Amygdala (tissue), 56 donors: ENCODE measurements at regions not wholly inside any gene's neighbourhood (a gene's known extent, or its start where the extent isn't known, plus 50 kb on each side); places are given as distances from the start of the nearest gene placed in this dataset.
"Not testable (repeated sequence)": the region's sequence is repeated elsewhere in the genome, so short reads cannot be mapped to it uniquely, and the experiment has no call there.

Source experiments
- DNase-seq, 56 donors: peaks; one replicate each; lab custom pipeline; 2025; lab: John Stamatoyannopoulos, UW

DNA sequence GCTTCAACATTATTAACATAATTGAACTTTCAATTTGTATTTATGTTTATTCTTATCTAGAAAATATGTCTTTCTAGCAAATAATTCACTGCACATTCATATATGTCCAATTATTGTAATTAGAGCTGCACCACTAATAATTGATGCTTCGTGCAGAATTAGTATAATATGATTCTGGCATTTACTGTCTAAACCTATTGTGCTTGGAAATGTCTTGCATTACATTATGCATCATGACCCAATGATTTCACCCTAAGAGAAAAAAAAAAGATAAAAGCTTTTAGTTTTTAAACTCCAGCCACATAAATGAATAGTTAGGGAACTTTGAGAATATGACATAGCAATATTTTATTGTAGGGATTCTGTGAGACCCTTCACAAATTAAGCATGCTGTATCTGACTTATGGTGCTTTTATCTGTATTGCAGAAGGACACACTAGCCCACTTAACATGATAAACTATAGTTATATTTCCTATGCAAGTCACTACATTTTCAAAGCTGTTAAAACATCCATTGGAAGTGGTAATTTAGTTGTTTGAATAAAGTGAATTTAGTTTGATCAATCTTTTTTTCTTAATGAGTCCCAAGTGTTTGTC is 1609.1 kb downstream of the REEP3 start:
- DNase-seq = no peak

DNA sequence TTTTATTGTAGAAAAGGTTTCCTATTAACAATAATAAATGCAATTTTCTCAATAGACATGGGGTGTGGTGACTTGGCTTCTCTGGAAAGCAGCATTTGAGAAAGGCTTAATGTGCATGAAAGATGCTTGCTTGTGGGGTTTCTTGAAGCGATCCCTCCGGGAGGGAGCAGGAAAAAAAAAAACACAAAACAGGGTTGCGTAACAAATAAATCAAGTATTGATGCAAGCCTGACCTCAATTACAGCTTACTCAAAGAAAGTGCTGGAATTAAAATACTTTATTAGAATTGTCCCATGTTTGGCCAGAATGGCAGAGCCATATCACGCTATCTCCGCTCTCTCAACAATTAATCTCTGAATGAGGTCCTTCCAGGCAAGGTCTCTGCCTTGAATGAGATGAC is 1612.5 kb downstream of the REEP3 start:
- no peak for DNase-seq

DNA sequence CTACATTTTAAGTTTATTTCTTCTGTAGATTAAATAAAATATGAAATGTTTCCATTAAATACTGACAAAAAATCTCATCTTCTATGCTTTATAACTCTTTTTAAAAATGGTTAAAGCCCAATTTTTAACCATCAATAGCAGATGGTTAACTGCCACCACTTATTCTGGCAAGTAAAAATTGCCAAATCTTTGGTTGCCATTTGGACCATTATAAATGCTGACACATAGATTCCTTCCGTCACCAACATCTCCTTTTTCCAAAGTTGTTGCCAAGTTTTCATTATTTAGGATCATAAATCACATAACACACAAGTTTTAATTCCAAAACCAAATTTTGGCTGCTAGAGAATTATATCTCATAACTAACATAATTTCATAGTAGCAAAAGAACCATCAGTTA is 1614.3 kb downstream of the REEP3 start:
- DNase-seq = no peak

DNA sequence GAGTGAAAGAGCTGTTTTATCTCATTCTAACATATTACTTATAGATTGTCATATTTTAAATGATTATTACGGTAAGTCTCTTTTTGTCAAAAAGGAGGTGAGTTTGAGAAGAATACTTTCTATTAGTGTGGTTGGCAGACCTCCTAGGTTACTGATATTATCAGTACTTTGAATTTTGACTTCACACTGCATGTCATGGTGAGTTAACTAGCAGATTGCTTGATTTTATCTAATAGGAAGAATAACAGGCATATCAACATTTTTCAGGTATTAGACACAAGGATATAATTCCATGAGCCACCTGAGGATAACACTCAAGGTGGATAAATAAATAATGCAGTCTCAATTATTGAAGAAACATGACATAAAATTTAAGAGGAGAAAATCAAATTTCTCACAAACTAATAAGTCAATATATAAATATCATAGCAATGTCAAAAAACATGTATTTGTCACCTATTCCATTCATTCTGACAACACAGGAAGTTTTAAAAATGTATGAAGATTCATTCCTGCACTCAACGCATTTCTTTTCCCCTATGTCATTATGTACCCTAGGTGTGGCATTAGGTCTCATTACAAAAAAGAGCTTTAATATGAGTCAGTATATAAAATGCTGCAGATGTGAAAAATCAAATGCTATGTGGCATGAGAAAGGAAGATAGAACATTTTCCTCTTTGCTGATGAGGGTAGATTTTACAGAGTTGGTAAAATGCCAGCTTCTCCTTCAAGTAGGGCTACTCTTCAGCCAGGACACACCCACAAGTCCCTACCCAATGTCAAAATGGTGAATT is 1621.6 kb downstream of the REEP3 start:
- no peak for DNase-seq

DNA sequence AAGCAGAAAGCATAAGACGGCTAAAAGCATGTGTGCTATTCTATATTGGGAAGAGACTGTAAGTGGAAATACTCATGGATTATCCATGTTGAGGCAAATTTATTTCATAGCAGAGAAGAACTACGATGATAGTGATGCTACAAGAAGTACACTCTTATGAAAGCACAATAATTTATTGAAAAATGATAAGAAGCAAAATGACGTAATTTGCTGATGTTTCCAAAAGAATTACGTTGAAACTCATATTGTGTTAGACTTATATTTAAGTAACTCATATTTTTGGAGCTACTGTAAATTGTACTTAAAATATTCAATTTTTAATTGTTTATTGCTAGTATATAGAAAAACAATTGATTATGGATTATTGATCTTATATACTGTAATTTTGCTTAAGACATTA is 1622.5 kb downstream of the REEP3 start:
- no peak for DNase-seq

DNA sequence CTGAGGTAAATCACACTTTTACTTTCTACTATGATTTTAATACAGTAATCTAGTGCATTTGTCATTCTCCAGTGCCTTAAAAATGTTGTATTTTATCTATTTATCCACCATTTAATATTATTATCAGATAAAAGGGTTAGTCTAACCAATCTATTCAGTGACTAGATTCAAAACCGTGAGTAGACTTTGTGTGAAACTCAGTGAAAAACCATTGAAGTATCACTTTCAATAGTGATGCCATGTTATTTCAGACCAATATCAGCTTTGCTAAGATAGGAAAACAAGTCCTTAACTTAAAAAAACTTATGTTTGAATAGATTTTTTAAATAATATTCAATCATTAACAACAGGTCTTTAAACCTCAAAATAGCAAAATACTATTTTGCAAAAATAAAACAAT is 1628.7 kb downstream of the REEP3 start:
- no peak for DNase-seq

DNA sequence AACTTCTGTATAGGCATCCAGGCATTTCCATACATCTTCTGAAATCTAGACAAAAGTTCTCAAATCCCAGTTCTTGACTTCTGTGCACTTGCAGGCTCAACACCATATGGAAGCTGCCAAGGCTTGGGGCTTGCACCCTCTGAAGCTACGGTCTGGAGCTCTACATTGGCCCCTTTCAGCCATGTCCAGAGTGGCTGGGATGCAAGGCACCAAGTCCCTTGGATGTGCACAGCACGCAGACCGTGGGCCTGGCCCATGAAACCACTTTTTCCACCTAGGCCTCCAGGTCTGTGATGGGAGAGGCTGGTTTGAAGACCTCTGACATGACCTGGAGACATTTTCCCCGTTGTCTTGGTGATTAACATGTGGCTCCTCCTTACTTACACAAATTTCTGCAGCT is 1645.1 kb downstream of the REEP3 start:
- DNase-seq = no peak

DNA sequence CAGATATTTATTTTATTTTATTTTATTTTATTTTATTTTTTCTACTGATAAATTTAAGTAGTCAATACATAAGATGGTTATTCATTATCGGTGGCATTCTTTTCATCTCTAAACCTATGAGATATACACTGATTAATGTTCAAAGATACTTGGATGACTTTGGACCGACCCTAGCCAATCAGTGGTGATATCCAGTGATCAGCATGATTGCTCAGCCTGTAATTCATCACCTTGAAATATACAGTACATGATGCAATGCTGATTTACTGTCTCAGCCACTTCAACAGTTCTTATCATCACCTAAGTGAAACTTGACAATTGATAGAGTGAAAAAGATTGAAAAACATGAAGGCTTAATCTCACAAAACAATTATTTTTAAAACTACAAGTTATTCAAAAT is 1651.0 kb downstream of the REEP3 start:
- no peak for DNase-seq

DNA sequence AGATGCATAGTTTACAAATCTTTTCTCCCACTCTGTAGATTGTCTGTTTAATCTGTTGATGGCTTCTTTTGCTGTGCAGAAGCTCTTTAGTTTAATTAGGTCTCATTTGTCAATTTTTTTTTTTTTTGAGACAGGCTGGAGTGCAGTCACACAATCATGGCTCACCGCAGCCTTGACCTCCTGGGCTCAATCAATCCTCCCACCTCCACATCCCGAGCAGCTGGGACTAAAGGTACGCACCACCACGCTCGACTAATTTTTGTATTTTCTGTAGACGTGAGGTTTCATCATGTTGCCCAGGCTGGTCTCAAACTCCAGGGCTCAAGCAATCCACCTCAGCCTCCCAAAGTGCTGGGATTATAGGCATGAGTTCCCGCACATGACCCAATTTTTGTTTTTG is 1655.8 kb downstream of the REEP3 start:
- no peak for DNase-seq

DNA sequence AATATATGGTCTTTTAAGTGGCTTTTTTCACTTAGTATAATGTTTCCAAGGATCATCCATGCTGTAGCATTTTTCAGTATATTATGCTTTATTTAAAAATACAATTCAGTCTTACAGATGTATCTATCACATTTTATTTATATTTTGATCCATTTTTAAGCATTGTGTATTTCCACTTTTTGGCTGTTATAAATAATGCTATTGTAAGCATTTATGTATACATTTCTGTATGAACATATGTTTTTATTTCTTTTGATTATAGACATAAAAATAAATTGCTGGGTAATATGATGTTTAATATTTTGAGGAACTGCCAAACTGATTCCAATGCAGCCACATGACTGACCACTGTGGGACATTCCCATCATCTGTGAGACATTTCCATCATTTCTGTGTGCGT is 1662.0 kb downstream of the REEP3 start:
- DNase-seq = no peak

DNA sequence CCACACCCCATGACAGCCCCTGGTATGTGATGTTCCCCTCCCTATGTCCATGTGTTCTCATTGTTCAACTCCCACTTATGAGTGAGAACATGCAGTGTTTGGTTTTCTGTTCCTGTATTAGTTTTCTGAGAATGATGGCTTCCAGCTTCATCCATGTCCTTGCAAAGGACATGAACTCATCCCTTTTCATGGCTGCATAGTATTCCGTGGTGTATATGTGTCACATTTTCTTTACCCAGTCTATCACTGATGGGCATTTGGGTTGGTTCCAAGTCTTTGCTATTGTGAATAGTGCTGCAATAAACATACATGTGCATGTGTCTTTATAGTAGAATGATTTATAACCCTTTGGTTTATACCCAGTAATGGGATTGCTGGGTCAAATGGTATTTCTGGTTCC is 1665.5 kb downstream of the REEP3 start:
- DNase-seq = not testable (repeated sequence)

DNA sequence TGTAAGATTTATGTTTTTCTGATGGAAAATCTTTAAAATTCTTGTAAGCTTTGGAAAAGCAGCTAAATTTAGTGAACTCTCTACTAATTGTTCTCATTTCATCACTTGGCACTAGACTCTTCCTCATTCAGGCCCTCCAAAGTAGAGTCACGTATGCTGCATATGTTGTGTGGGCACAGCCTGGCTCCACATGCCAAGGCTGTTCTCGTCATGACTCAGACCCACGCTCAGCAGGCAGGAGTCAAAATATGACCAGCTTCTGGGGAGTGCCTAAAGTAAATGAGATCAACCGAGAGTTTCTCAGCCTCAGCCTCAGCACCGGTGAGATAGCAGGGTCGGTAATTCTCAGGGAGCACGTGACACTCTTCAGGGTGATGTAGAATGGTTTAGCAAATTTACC is 1672.9 kb downstream of the REEP3 start:
- DNase-seq = peak in 31 of 56 donors; percentile 0 to 56 (median 6)

DNA sequence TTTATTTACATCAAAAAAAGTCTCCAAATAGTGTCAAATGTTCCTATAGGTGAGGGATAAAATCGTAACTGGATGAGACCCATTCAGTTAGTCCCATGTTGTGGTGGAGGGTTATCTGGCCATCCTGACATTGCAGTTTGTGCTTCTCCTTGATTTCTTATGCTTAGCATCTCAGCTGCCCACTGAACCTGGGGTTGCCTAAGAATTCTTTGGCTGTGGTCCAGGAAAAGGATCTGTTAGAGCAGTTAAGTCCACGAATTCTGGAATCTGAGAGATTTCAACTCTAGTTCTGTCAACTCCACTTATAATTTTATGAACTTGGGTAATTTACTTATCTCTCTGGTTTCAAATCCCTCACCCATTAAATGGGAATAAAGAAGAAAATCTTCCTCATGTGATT is 1673.4 kb downstream of the REEP3 start:
- DNase-seq = no peak

DNA sequence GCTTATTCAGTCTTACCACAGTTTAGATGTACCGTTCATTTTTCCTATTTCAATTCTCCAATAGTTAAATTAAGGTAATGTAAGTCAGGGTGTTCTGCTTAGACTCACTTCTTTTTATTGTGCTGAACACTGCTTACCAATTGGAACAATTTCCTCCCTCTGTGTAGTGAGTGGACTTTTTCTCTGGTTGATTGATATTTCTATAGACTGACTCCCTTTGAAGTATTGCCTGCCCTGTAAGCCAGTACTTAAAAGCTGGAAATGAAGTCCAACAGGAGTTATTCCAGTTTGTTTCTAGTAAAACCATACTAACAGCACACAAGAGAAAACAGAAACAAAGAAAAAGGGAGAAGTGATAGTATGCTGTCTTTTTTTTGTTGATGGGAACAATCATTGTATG is 1674.9 kb downstream of the REEP3 start:
- no peak for DNase-seq

DNA sequence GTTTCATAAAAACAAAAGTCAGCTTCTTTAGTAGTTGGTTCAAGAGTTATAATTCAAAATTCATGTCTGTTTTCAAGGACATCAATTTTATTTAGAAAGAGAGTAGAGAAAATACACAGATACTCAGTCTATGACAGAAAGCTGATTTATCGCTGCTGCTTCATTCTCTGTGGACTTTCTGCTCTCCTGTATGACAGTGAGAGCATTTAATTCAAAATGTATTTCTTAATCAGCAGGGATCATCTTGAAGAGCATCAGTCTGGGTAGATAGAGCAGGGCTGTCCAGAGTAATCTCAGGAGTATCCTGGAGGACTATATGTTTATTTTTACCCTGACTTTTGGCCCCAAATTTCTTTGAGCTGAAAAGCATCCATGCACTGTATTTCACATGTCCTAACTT is 1676.7 kb downstream of the REEP3 start:
- DNase-seq = no peak

DNA sequence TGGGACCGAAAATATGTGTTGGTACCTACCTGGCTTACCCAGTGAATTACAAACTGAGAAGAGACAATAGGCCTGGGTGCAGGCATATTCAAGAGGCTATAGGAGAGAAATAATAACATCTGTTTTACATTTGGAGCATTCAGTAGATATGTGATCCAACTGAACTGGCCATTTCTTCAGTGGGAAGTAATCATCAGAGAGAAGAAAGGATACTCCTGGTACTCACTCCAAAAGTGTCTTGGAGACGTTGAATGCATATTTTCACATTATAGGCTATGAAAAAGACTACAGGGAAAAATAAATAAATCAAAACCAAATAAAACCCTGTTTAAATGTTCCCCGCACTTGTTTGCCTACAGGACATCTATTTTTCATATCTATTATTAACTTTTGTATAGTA is 1680.3 kb downstream of the REEP3 start:
- no peak for DNase-seq

DNA sequence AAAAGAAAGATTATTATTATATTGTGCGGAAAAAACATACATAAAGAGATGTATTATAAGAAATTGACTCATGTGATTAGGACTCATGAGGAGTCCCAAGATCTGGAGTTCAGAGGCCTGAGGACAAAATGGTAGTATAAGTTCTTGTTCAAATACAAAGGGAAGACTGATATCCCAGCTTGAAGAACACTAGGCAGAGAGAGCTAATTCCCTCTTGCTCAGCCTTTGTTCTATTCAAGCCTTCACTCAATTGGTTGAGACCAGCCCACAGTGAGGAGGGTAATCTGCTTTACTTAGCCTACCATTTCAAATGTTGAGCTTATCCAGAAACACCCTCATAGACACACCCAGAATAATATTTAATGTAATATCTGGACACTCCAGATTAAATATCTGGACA is 1683.8 kb downstream of the REEP3 start:
- DNase-seq = no peak

DNA sequence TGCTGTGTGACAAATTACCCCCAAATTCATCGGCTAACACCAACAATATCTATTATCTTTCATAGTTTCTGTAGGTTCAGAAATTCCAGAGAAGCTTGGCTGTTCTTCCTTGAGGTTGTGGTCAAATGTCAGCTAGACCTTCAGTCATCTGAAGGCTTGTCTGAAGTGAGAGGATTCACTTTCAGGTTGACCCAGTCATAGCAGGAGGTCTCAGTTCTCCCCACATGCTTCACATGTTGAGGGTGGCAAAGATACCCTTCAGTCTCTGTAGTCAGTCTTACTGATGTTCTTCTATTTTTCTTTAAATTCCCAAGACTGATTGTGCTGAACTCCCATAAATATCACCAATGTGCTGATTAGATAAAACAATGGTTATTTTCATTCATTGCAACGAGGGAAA is 1692.0 kb downstream of the REEP3 start:
- DNase-seq = no peak

DNA sequence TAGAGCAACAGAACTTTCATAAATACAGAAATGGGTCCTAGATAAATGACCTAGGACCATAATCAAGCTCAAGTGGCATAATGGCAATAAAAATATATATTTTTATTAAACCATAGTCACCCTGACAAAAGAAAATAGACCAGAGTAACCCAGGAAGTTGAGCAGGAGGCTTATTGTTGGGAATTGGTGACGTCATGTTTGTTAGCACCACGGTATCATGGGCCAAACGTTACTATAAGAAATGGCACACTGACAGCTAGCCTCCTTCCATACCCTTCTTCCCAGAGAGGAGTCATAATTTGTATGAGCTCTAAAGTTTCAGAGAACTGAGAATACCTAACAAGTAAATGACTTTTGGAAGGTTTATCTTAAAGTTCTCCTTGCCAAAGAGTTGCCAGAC is 1698.2 kb downstream of the REEP3 start:
- no peak for DNase-seq

DNA sequence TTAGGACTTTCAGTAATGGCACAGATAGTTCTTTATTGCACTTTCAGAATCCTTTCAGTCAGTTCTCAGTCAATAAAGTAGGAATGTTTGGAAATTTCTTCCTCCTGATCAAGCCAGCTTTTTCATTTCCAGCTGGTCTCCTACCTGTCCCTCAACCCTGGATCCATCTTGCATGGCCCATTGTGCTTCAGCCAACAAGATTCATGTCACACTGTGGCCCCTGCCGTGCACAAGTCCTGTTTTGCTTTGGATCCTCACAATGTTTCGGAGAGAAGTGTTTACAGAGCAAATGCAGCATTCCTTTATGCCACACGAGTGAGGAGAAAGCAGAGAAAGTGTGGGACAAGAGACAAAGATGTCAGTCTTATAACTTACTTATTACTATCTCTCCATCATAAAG is 1694.7 kb upstream of the LRRTM3 start:
- DNase-seq = no peak

DNA sequence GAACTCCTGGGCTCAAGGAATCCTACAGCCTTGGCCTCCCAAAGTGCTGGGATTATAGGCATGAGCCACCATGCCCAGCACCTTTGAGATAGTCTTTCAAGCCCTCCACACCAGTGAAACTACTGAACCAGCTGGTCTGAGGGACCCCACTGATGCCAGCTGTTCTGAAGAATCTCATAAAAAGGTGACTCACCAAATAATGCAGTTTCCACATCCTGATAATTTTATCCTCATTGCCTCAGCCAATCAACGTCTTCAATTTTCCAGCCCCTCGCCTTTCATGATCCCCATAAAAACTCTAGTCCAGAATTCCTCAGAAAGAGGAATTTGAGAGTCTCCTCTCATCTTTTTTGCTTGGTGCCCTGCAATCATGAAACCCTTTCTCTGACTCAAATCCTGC is 1691.6 kb upstream of the LRRTM3 start:
- no peak for DNase-seq

DNA sequence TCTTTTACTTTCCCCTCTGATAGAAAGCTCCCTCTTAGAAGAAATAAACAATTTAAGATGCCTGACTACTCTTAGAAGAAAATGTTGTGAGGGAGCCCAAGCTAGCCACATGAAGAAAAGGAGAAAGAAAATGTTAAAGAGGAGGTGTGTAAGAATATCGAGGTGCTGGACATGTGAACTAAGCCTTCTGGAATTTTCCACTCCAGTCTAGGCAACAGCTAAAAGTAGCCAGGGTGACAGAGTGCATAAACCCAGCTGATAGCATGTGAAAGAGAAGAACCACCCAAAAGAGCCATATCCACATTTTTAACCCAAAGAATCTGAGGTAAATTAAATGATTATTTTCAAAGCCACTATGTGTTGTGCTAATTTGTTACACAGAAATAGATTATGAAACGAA is 1690.6 kb upstream of the LRRTM3 start:
- DNase-seq = no peak

DNA sequence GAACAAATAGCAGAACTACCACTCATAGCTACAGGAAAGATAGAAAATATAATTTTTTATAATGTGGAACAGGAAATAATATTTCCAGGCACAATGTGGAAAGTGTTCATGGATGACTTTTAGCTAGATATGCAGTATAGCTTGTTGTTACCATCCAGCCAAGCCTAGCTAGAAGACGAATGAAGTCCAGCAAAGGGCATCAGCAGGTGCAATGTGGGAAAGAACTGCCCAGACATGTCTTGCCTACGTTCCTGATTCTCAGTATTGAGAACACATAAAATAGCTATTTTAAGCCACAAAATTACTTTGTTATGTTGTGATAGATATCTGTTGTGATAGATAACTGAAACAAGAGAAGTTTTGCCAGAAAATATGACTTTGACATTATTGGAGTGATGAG is 1690.0 kb upstream of the LRRTM3 start:
- DNase-seq = no peak
